ENCODE measurements at regions not wholly inside any gene's neighbourhood (a gene's known extent, or its start where the extent isn't known, plus 50 kb on each side); places are given as distances from the start of the nearest gene placed in this dataset.

GRCh38 chr4:10983268-10983667, 298.7 kb upstream of the CLNK start:
- DNase-seq (ENCODE audit: extremely low spot score) = no peak
- no peak for TF ChIP-seq CTBP1 (IDR thresholded peaks at IDR 0.05; ENCODE audit: borderline replicate concordance)
- no peak for TF ChIP-seq SUZ12 (IDR thresholded peaks at IDR 0.05)
- no peak for TF ChIP-seq L3MBTL2 (conservative IDR thresholded peaks at IDR 0.05)
- TF ChIP-seq PKNOX1 (IDR thresholded peaks at IDR 0.05) = no peak
- TF ChIP-seq ELF4 (IDR thresholded peaks at IDR 0.05) = no peak
- TF ChIP-seq LEF1 (IDR thresholded peaks at IDR 0.05; ENCODE audit: borderline replicate concordance) = no peak
- no peak for TF ChIP-seq TARDBP (IDR thresholded peaks at IDR 0.05)
- no peak for TF ChIP-seq BHLHE40 (IDR thresholded peaks at IDR 0.05; ENCODE audit: borderline replicate concordance)
- no peak for TF ChIP-seq ARNT (IDR thresholded peaks at IDR 0.05)
- no peak for TF ChIP-seq ZNF384 (IDR thresholded peaks at IDR 0.05)
- no peak for TF ChIP-seq FOXA1 (IDR thresholded peaks at IDR 0.05)
- TF ChIP-seq SP1 (IDR thresholded peaks at IDR 0.05) = no peak
- TF ChIP-seq FOXK2 (IDR thresholded peaks at IDR 0.05) = no peak
- TF ChIP-seq HDGF (IDR thresholded peaks at IDR 0.05; ENCODE audit: borderline replicate concordance) = no peak
- TF ChIP-seq NFRKB (IDR thresholded peaks at IDR 0.05) = no peak
- no peak for TF ChIP-seq FOXM1 (IDR thresholded peaks at IDR 0.05; ENCODE audit: borderline replicate concordance)
- POLR2A ChIA-PET = no interaction called here
- CTCF ChIA-PET = no interaction called here

GRCh38 chr4:10982305-10982704, 297.7 kb upstream of the CLNK start:
- POLR2A ChIA-PET = no interaction called here
- TF ChIP-seq ARNT (IDR thresholded peaks at IDR 0.05) (no peak), ELF4 (IDR thresholded peaks at IDR 0.05) (no peak), NFRKB (IDR thresholded peaks at IDR 0.05) (no peak), HDGF (IDR thresholded peaks at IDR 0.05; ENCODE audit: borderline replicate concordance) (no peak)
- CTCF ChIA-PET = no interaction called here
- DNase-seq (ENCODE audit: extremely low spot score) = no peak

- CTCF ChIA-PET = no interaction called here
- POLR2A ChIA-PET = no interaction called here
- no peak for TF ChIP-seq FOXK2 (IDR thresholded peaks at IDR 0.05)
- no peak for TF ChIP-seq FOXM1 (IDR thresholded peaks at IDR 0.05; ENCODE audit: borderline replicate concordance)
- no peak for TF ChIP-seq LEF1 (IDR thresholded peaks at IDR 0.05; ENCODE audit: borderline replicate concordance)
- TF ChIP-seq HDGF (IDR thresholded peaks at IDR 0.05; ENCODE audit: borderline replicate concordance) = no peak
- no peak for TF ChIP-seq PKNOX1 (IDR thresholded peaks at IDR 0.05)
- no peak for TF ChIP-seq FOXA1 (IDR thresholded peaks at IDR 0.05)
- TF ChIP-seq SP1 (IDR thresholded peaks at IDR 0.05) = no peak
- no peak for TF ChIP-seq NFRKB (IDR thresholded peaks at IDR 0.05)
- TF ChIP-seq ARNT (IDR thresholded peaks at IDR 0.05) = no peak
- no peak for TF ChIP-seq SUZ12 (IDR thresholded peaks at IDR 0.05)
- TF ChIP-seq CTBP1 (IDR thresholded peaks at IDR 0.05; ENCODE audit: borderline replicate concordance) = no peak
- no peak for TF ChIP-seq ELF4 (IDR thresholded peaks at IDR 0.05)
- no peak for TF ChIP-seq L3MBTL2 (conservative IDR thresholded peaks at IDR 0.05)
- no peak for TF ChIP-seq TARDBP (IDR thresholded peaks at IDR 0.05)
- no peak for TF ChIP-seq ZNF384 (IDR thresholded peaks at IDR 0.05)
- no peak for TF ChIP-seq BHLHE40 (IDR thresholded peaks at IDR 0.05; ENCODE audit: borderline replicate concordance)
- DNase-seq (ENCODE audit: extremely low spot score) = no peak
Measured at GRCh38 chr4:10981576-10981975, 297.0 kb upstream of the CLNK start.

GRCh38 chr4:10981096-10981495, 296.5 kb upstream of the CLNK start:
- ChIA-PET POLR2A (no interaction called here), CTCF (no interaction called here)
- DNase-seq (ENCODE audit: extremely low spot score) = no peak
- TF ChIP-seq FOXM1 (IDR thresholded peaks at IDR 0.05; ENCODE audit: borderline replicate concordance) = no peak
- TF ChIP-seq PKNOX1 (IDR thresholded peaks at IDR 0.05) = no peak
- TF ChIP-seq CTBP1 (IDR thresholded peaks at IDR 0.05; ENCODE audit: borderline replicate concordance) = no peak
- TF ChIP-seq NFRKB (IDR thresholded peaks at IDR 0.05) = no peak
- TF ChIP-seq L3MBTL2 (conservative IDR thresholded peaks at IDR 0.05) = no peak
- no peak for TF ChIP-seq ARNT (IDR thresholded peaks at IDR 0.05)
- TF ChIP-seq HDGF (IDR thresholded peaks at IDR 0.05; ENCODE audit: borderline replicate concordance) = no peak
- TF ChIP-seq TARDBP (IDR thresholded peaks at IDR 0.05) = no peak
- no peak for TF ChIP-seq FOXA1 (IDR thresholded peaks at IDR 0.05)
- no peak for TF ChIP-seq ZNF384 (IDR thresholded peaks at IDR 0.05)

- ChIA-PET POLR2A (no interaction called here), CTCF (no interaction called here)
- TF ChIP-seq FOXK2 (IDR thresholded peaks at IDR 0.05) = no peak
- TF ChIP-seq HDGF (IDR thresholded peaks at IDR 0.05; ENCODE audit: borderline replicate concordance) = no peak
- TF ChIP-seq BHLHE40 (IDR thresholded peaks at IDR 0.05; ENCODE audit: borderline replicate concordance) = no peak
- no peak for TF ChIP-seq SP1 (IDR thresholded peaks at IDR 0.05)
- no peak for TF ChIP-seq ELF4 (IDR thresholded peaks at IDR 0.05)
- no peak for TF ChIP-seq ZNF384 (IDR thresholded peaks at IDR 0.05)
- no peak for TF ChIP-seq CTBP1 (IDR thresholded peaks at IDR 0.05; ENCODE audit: borderline replicate concordance)
- no peak for TF ChIP-seq TARDBP (IDR thresholded peaks at IDR 0.05)
- no peak for TF ChIP-seq LEF1 (IDR thresholded peaks at IDR 0.05; ENCODE audit: borderline replicate concordance)
- no peak for TF ChIP-seq PKNOX1 (IDR thresholded peaks at IDR 0.05)
- no peak for TF ChIP-seq ARNT (IDR thresholded peaks at IDR 0.05)
- TF ChIP-seq SUZ12 (IDR thresholded peaks at IDR 0.05) = no peak
- TF ChIP-seq L3MBTL2 (conservative IDR thresholded peaks at IDR 0.05) = no peak
- TF ChIP-seq FOXA1 (IDR thresholded peaks at IDR 0.05) = no peak
- no peak for TF ChIP-seq NFRKB (IDR thresholded peaks at IDR 0.05)
- no peak for TF ChIP-seq FOXM1 (IDR thresholded peaks at IDR 0.05; ENCODE audit: borderline replicate concordance)
- DNase-seq (ENCODE audit: extremely low spot score) = no peak
Measured at GRCh38 chr4:10979032-10979431, 294.5 kb upstream of the CLNK start.

GRCh38 chr4:10977534-10977933, 293.0 kb upstream of the CLNK start:
- ChIA-PET POLR2A (no interaction called here), CTCF (no interaction called here)
- no peak for DNase-seq (ENCODE audit: extremely low spot score)
- TF ChIP-seq NFRKB (IDR thresholded peaks at IDR 0.05) (no peak), ARNT (IDR thresholded peaks at IDR 0.05) (no peak), PKNOX1 (IDR thresholded peaks at IDR 0.05) (no peak), SP1 (IDR thresholded peaks at IDR 0.05) (no peak), CTBP1 (IDR thresholded peaks at IDR 0.05; ENCODE audit: borderline replicate concordance) (no peak), FOXK2 (IDR thresholded peaks at IDR 0.05) (no peak)

All from HEK293T (cell line).